ENCODE measurements at regions not wholly inside any gene's neighbourhood (a gene's known extent, or its start where the extent isn't known, plus 50 kb on each side); places are given as distances from the start of the nearest gene placed in this dataset.
"Not testable (repeated sequence)": the region's sequence is repeated elsewhere in the genome, so short reads cannot be mapped to it uniquely, and the experiment has no call there.

DNA sequence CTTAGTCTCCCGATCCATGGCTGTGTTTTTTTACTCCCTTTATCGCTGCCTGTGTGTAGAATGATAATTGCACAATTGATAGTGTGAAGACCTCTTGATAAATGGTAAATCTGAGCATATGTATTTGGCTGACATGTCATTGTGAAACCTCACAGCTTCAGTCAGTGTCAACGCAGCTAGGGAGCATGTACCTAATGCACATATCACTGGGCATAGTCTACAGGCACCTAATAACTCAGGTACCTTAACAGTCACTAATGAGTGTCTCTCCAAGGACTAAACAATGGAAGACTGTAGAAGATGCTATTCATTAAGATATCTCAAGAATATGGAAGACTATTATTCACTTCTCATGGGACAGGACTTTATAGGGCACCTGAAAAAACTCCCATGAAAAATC, 101.0 kb upstream of the PTPN20 start:
- not testable (repeated sequence) for DNase-seq

DNA sequence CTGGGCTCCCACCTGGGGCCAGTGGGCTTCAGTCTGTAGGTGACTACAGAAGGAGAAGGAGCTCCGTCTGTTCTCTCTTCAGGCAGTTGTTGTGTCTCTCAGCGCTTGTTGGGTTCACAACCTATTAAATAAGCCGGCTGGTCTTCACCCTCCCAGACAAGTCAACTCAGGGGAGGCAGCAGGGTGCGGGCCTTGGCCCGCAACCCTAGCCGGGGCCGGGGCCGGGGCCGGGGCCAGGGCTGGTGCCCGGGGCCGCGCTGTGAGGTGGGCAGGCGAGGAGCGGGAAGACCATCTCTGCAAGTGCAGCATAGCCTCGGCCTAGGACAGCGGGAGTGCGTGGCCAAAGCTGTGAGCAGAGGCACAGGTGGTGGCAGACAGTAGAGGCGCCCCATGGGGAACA, 95.1 kb upstream of the PTPN20 start:
- DNase-seq = not testable (repeated sequence)

DNA sequence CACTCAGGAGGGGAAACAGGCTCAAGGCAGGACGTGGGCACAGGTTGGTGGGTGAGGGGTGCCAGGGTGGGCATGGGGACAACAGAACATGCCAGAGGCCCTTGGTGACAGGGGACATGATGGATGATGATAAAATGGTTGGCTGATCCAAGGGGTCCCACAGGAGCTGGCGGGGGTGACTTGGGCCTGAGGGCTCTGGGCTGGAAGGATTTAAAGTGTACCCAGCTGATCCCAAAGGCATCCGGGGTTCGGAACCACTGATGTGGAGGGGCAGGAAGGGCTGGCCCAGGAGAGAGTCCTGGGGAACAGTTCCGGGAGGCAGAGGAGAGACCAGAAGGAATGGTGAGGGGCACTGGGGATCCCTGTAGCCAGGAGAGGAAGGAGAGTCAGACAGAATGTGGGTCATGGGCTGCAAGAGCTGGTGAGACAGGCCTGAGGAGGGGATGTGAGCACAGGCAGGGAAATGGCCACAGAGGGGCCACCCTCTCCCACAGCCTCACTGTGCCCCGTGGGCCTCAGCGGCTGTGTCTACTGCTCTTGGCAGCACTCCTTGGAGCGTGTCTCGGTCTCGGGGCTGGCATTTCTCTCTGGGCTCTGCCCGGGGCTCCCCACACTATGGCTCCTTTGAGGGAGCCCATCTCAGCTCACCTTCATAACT, 70.7 kb upstream of the PTPN20 start:
- DNase-seq = not testable (repeated sequence)

DNA sequence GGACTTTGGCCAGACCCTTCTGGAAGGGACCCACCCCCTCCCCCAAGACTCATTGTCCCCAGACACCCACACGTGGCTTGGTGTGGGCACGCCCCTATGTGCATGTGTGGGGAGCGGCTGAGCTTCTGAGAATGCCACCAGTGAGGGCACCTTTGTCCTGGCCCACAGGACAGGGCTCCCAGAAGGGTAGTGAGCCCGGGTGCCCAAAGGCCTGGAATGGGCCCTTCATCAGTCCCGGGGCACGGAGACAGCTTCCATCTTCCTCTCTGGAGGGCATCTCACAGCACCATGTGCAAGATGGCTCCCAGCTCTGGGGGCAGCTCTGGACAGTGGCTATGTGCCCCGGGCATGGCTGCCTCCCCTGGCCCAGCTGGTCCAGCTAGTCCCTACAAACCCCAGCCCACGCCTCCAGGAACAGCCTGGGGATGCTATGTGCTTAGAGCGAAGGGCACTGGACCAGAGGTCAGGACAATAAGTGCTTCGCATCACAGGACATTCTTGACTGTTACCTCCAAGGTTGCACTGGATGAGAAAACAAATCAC, 70.1 kb upstream of the PTPN20 start:
- DNase-seq = not testable (repeated sequence)

DNA sequence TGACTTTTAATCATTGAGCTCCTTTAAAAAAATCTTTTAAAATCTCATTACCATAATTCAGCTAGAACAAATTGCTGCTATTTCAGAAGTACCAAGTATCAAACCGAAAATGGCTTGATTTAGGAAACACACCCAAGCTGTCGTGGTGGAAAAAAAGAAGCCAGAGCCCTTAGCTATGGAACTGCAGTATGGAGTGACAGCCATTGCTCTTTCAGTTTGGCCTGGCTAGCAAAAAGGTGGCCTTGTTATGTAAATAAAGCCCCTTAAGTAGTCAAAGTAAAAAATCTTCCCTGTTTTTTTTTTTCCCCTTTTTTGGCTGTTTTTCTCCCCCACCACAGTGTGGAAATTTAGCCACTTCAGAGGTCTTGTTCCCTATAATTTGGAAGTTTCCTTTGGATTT, 66.0 kb upstream of the PTPN20 start:
- not testable (repeated sequence) for DNase-seq

DNA sequence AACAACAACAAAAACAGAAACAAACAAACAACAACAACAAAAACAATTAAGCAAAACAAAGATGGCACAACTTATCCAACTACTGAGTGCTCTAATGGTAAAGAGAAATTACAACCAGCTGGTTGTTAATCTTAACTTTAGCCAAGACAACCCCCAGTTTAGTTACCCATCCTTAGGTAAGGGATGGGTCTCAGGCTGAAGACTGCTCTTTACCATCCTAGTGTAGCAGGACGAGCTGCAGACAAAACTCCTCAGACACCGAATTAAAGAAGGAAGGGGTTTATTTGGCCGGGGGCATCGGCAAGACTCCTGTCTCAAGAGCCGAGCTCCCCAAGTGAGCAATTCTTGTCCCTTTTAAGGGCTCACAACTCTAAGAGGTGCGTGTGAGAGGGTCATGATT, 65.6 kb upstream of the PTPN20 start:
- not testable (repeated sequence) for DNase-seq

DNA sequence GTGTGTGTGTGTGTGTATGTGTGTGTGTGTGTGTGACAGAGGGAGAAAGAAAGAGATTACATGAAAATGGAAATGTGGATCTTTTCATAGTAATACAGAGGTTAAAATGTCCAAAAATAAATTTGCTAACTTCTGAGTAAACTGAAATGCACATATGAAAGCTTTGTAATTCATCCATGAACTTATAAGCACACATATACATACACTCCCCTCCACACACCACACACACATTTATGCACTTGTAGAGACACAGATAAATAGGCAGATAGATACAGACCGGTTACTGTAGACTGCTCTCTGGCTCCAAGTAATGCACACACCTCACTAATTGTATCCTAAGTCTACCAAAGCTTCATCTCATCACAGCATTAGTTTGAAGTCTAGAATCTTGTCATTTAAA, 50.5 kb upstream of the PTPN20 start:
- not testable (repeated sequence) for DNase-seq
